Esophagus muscularis mucosa (tissue), 4 donors: ENCODE measurements at regions not wholly inside any gene's neighbourhood (a gene's known extent, or its start where the extent isn't known, plus 50 kb on each side); places are given as distances from the start of the nearest gene placed in this dataset.

ENCODE experiments used
- DNase-seq: peaks from one replicate; pipeline ENCODE4 v3.0.0-alpha.2; 2017; ENCODE audit errors: extremely low spot score
- H3K27ac ChIP-seq, 4 donors: fragments of 200-600 bp; sonication (generic); replicated peaks in 1 of 4; 1 replicate in 3 of 4; 2 replicates in 1 of 4; pipeline ENCODE4 v1.5.1; 2016 to 2019; ENCODE audit warnings: mild to moderate bottlenecking in 1 of 4
- H3K27me3 ChIP-seq, 4 donors: fragments of 200-600 bp; sonication (generic); one replicate each; pipeline versions ENCODE4 v1.5.1 to v1.6.0; 2016 to 2019
- H3K36me3 ChIP-seq, 4 donors: fragments of 200-600 bp; sonication (generic); one replicate each; pipeline ENCODE4 v1.5.1; 2016 to 2019
- H3K4me1 ChIP-seq, 4 donors: fragments of 200-600 bp; sonication (generic); one replicate each; pipeline ENCODE4 v1.5.1; 2016 to 2019
- H3K4me3 ChIP-seq, 4 donors: fragments of 200-600 bp; sonication (generic); 1 replicate in 2 of 4; 2 replicates in 2 of 4; pipeline ENCODE4 v1.5.1; 2016 to 2019; ENCODE audit warnings: mild to moderate bottlenecking in 4 of 4, moderate library complexity in 1 of 4
- H3K9me3 ChIP-seq, 4 donors: fragments of 200-600 bp; sonication (generic); 1 replicate in 3 of 4; 2 replicates in 1 of 4; pipeline ENCODE4 v1.5.1; 2016 to 2019
- CTCF ChIP-seq, 3 experiments: fragments of 200-600 bp in 2 of 3; fragments of 450-650 bp in 1 of 3; sonication (generic) in 2 of 3; IDR thresholded peaks; one replicate each; pipeline ENCODE4 v1.5.1; 2017 to 2019; ENCODE audit warnings: antibody characterized with exemption in 3 of 3, mild to moderate bottlenecking in 2 of 3, moderate library complexity in 1 of 3
- EP300 ChIP-seq: sonication (generic); formaldehyde crosslinking; IDR thresholded peaks from one replicate; pipeline ENCODE4 v1.6.1; 2017; ENCODE audit warnings: antibody characterized with exemption
- POLR2A ChIP-seq: fragments of 450-650 bp; IDR thresholded peaks from one replicate; pipeline ENCODE4 v1.6.1; 2017; ENCODE audit warnings: antibody characterized with exemption, moderate library complexity, mild to moderate bottlenecking, low read depth
- POLR2AphosphoS5 ChIP-seq, 2 donors: sonication (generic); formaldehyde crosslinking; IDR thresholded peaks; one replicate each; pipeline ENCODE4 v1.6.1; 2017; ENCODE audit warnings: antibody characterized with exemption in 2 of 2
- WGBS: methylation state at CpG from one replicate; pipeline ENCODE4 v1.1.5; 2018; 5-methylcytosine and 5-hydroxymethylcytosine counted together
- intact Hi-C: fragments of 100-400 bp; cut with DNase I; formaldehyde crosslinking; loops from one replicate; pipeline ENCODE4 v1.15.1; 2023

- Histone ChIP-seq H3K27me3 (no peaks in the 10 kb centered on the region), H3K4me1 (peaks cover 0 to 12% (median 10%) of the 10 kb centered on the region in 4 donors), H3K9me3 (peaks cover 0 to 7% (median 0%) of the 10 kb centered on the region in 4 donors), H3K36me3 (no peaks in the 10 kb centered on the region), H3K4me3 (no peak overlapping the region), H3K27ac (no peak overlapping the region)
- intact Hi-C loops = no loop called here
- no peak for DNase-seq
- WGBS = 95% methylated on average over 1 of the region's 1 CpG
- no peak for TF ChIP-seq POLR2A
- no peak for TF ChIP-seq POLR2AphosphoS5 (IDR thresholded peaks at IDR 0.05)
- TF ChIP-seq CTCF (IDR thresholded peaks at IDR 0.05) = no peak
Measured at GRCh38 chr4:119804404-119804803, 175.8 kb upstream of the PDE5A start.

GRCh38 chr4:119797238-119797894 lies 168.8 kb upstream of the PDE5A start:
- Histone ChIP-seq H3K27me3 (no peaks in the 10 kb centered on the region), H3K36me3 (no peaks in the 10 kb centered on the region), H3K4me3 (no peak overlapping the region), H3K9me3 (no peaks in the 10 kb centered on the region), H3K4me1 (peaks cover 0 to 20% (median 12%) of the 10 kb centered on the region in 4 donors), H3K27ac (no peak overlapping the region)
- DNase-seq = no peak
- TF ChIP-seq EP300 = no peak
- TF ChIP-seq POLR2AphosphoS5 (IDR thresholded peaks at IDR 0.05) = no peak
- TF ChIP-seq CTCF (IDR thresholded peaks at IDR 0.05) = no peak
- no peak for TF ChIP-seq POLR2A
- WGBS = 83% methylated on average over 2 of the region's 2 CpGs
- intact Hi-C loops = loop anchor here (10.0 kb wide), 2 partner anchors 247 to 483 kb away; no protein-coding TSS in a partner anchor

GRCh38 chr4:119795986-119796578 lies 167.5 kb upstream of the PDE5A start:
- no peaks in the 10 kb centered on the region for H3K27me3 ChIP-seq
- no peak for TF ChIP-seq EP300
- no peak for TF ChIP-seq CTCF (IDR thresholded peaks at IDR 0.05)
- no peak for TF ChIP-seq POLR2A
- TF ChIP-seq POLR2AphosphoS5 (IDR thresholded peaks at IDR 0.05) = no peak
- peaks cover 0 to 20% (median 12%) of the 10 kb centered on the region in 4 donors for H3K4me1 ChIP-seq
- no peak overlapping the region for H3K27ac ChIP-seq
- no peaks in the 10 kb centered on the region for H3K9me3 ChIP-seq
- no peak for DNase-seq
- intact Hi-C loops = loop anchor here (10.0 kb wide), 2 partner anchors 249 to 481 kb away; no protein-coding TSS in a partner anchor
- no peaks in the 10 kb centered on the region for H3K36me3 ChIP-seq
- no peak overlapping the region for H3K4me3 ChIP-seq
- WGBS = 75% methylated on average over 3 of the region's 3 CpGs

GRCh38 chr4:119794681-119795080 lies 166.1 kb upstream of the PDE5A start:
- intact Hi-C loops = loop anchor here (10.0 kb wide), 2 partner anchors 250 to 480 kb away; no protein-coding TSS in a partner anchor
- TF ChIP-seq POLR2AphosphoS5 (IDR thresholded peaks at IDR 0.05) (no peak), CTCF (IDR thresholded peaks at IDR 0.05) (no peak), EP300 (no peak), POLR2A (no peak)
- no peak for DNase-seq
- Histone ChIP-seq H3K27me3 (no peaks in the 10 kb centered on the region), H3K4me3 (no peak overlapping the region), H3K27ac (no peak overlapping the region), H3K36me3 (no peaks in the 10 kb centered on the region), H3K4me1 (peaks cover 0 to 10% (median 5%) of the 10 kb centered on the region in 4 donors), H3K9me3 (no peaks in the 10 kb centered on the region)
- 86% methylated on average over 4 of the region's 4 CpGs for WGBS
